ENCODE measurements at regions not wholly inside any gene's neighbourhood (a gene's known extent, or its start where the extent isn't known, plus 50 kb on each side); places are given as distances from the start of the nearest gene placed in this dataset.

- peak overlapping the region; percentile 40 for H3K4me2 ChIP-seq (ENCODE audit: low read length)
- H3K27me3 ChIP-seq (ENCODE audit: control insufficient read depth, insufficient read depth, low read length) = no peaks in the 10 kb centered on the region
- H3K36me3 ChIP-seq (ENCODE audit: control insufficient read depth, insufficient read depth, low read length) = no peaks in the 10 kb centered on the region
- H3K27ac ChIP-seq = no peak overlapping the region
- H3K4me1 ChIP-seq = peaks cover 10% of the 10 kb centered on the region
- no peaks in the 10 kb centered on the region for H3K9me3 ChIP-seq (ENCODE audit: control insufficient read depth, low read length)
- H3K79me2 ChIP-seq = no peaks in the 10 kb centered on the region
- H3K9ac ChIP-seq = no peak overlapping the region
- H3K4me3 ChIP-seq (ENCODE audit: low read depth, low read length) = peak overlapping the region; percentile 3
- H2AFZ ChIP-seq = no peak overlapping the region
- TF ChIP-seq CTCF (IDR thresholded peaks at IDR 0.05) = no peak
Observed at GRCh38 chr3:66115858-66116654, 77.3 kb upstream of the MAGI1 start.

- H2AFZ ChIP-seq = no peak overlapping the region
- no peak overlapping the region for H3K4me3 ChIP-seq (ENCODE audit: low read depth, low read length)
- H3K9me3 ChIP-seq (ENCODE audit: control insufficient read depth, low read length) = no peaks in the 10 kb centered on the region
- H3K4me2 ChIP-seq (ENCODE audit: low read length) = no peak overlapping the region
- no peak for TF ChIP-seq CTCF (IDR thresholded peaks at IDR 0.05)
- no peak overlapping the region for H3K27ac ChIP-seq
- peaks cover 10% of the 10 kb centered on the region for H3K4me1 ChIP-seq
- H3K9ac ChIP-seq = no peak overlapping the region
- no peaks in the 10 kb centered on the region for H3K79me2 ChIP-seq
- no peaks in the 10 kb centered on the region for H3K36me3 ChIP-seq (ENCODE audit: control insufficient read depth, insufficient read depth, low read length)
- no peaks in the 10 kb centered on the region for H3K27me3 ChIP-seq (ENCODE audit: control insufficient read depth, insufficient read depth, low read length)
Observed at GRCh38 chr3:66113542-66113941, 74.8 kb upstream of the MAGI1 start.

GRCh38 chr3:66110840-66111239 is 72.1 kb upstream of the MAGI1 start:
- H3K4me2 ChIP-seq (ENCODE audit: low read length) = no peak overlapping the region
- peaks cover 4% of the 10 kb centered on the region for H3K4me1 ChIP-seq
- no peak overlapping the region for H3K27ac ChIP-seq
- H3K79me2 ChIP-seq = no peaks in the 10 kb centered on the region
- no peak overlapping the region for H2AFZ ChIP-seq
- no peak overlapping the region for H3K9ac ChIP-seq
- no peak overlapping the region for H3K4me3 ChIP-seq (ENCODE audit: low read depth, low read length)
- no peak for TF ChIP-seq CTCF (IDR thresholded peaks at IDR 0.05)
- no peaks in the 10 kb centered on the region for H3K9me3 ChIP-seq (ENCODE audit: control insufficient read depth, low read length)
- no peaks in the 10 kb centered on the region for H3K27me3 ChIP-seq (ENCODE audit: control insufficient read depth, insufficient read depth, low read length)
- no peaks in the 10 kb centered on the region for H3K36me3 ChIP-seq (ENCODE audit: control insufficient read depth, insufficient read depth, low read length)

GRCh38 chr3:66107855-66108254 is 69.1 kb upstream of the MAGI1 start:
- Histone ChIP-seq H3K9me3 (ENCODE audit: control insufficient read depth, low read length) (no peaks in the 10 kb centered on the region), H3K4me1 (no peaks in the 10 kb centered on the region), H3K79me2 (no peaks in the 10 kb centered on the region), H2AFZ (no peak overlapping the region), H3K9ac (no peak overlapping the region), H3K36me3 (ENCODE audit: control insufficient read depth, insufficient read depth, low read length) (no peaks in the 10 kb centered on the region), H3K27ac (no peak overlapping the region), H3K4me3 (ENCODE audit: low read depth, low read length) (no peak overlapping the region), H3K4me2 (ENCODE audit: low read length) (no peak overlapping the region), H3K27me3 (ENCODE audit: control insufficient read depth, insufficient read depth, low read length) (no peaks in the 10 kb centered on the region)
- no peak for TF ChIP-seq CTCF (IDR thresholded peaks at IDR 0.05)

GRCh38 chr3:66106788-66107187 is 68.1 kb upstream of the MAGI1 start:
- H3K9me3 ChIP-seq (ENCODE audit: control insufficient read depth, low read length) = no peaks in the 10 kb centered on the region
- H3K27ac ChIP-seq = no peak overlapping the region
- no peak overlapping the region for H2AFZ ChIP-seq
- H3K4me2 ChIP-seq (ENCODE audit: low read length) = no peak overlapping the region
- no peak overlapping the region for H3K4me3 ChIP-seq (ENCODE audit: low read depth, low read length)
- TF ChIP-seq CTCF (IDR thresholded peaks at IDR 0.05) = no peak
- H3K27me3 ChIP-seq (ENCODE audit: control insufficient read depth, insufficient read depth, low read length) = no peaks in the 10 kb centered on the region
- no peaks in the 10 kb centered on the region for H3K79me2 ChIP-seq
- H3K4me1 ChIP-seq = no peaks in the 10 kb centered on the region
- H3K36me3 ChIP-seq (ENCODE audit: control insufficient read depth, insufficient read depth, low read length) = no peaks in the 10 kb centered on the region
- no peak overlapping the region for H3K9ac ChIP-seq

Measured in parathyroid adenoma (tissue), 2 donors.